ENCODE measurements at regions not wholly inside any gene's neighbourhood (a gene's known extent, or its start where the extent isn't known, plus 50 kb on each side); places are given as distances from the start of the nearest gene placed in this dataset.
"Not testable (repeated sequence)": the region's sequence is repeated elsewhere in the genome, so short reads cannot be mapped to it uniquely, and the experiment has no call there.

DNA sequence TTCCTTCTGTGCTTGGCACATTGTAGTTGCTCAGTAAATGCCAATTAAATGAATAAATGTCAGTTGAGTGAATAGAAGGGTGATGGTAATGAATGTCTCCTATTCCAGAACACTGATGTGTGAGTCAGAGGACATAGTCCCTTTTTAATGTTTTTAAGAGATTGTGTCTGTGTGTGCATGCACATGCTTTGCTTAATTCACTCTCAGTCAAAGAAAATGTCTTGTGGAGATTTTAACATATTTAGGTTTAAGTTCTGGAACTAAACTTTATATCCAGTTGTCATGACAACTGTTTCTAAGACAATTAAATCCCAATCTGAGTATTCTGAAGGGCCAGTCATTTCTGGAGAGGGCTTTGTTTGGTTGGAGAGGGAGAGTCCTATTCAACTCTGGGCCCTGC is 255.3 kb upstream of the CDH11 start:
- no peak for DNase-seq

DNA sequence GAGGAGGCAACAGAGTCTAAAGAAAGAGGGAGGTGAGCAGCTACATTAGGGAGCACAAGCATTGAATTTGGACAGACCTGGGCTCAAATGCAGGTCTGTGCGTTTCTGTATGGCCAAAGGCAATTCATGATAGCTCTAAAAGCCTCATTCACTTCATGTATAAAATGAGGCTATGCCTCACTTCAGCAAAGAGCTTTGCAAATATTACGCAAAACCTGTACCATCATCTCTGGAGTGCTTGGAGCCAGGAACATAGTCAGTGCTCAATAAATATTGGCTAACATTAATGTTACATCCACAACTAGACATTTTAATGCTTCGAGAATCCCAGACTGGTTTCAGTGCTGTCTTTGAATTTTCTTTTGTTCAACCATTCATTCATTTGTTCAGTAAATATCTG is 254.7 kb upstream of the CDH11 start:
- no peak for DNase-seq

DNA sequence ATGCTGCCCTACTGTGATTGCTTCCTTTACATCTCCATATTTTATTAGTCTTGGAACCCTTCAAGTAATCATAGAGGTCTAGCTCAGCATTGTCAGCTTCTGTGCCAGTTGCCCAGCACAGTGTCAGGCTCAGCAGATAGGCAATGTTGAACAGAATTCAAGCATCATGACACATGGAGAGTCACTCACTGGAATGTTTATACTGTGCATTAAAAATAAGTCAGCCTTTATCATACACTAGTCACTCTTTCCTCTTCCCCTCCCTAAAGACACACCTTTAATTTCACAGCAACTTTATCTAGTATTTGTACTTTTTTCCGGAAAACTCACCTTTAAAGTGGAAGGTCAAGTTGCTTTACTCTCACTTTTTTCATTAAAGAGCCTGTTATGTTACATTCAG is 253.8 kb upstream of the CDH11 start:
- no peak for DNase-seq

DNA sequence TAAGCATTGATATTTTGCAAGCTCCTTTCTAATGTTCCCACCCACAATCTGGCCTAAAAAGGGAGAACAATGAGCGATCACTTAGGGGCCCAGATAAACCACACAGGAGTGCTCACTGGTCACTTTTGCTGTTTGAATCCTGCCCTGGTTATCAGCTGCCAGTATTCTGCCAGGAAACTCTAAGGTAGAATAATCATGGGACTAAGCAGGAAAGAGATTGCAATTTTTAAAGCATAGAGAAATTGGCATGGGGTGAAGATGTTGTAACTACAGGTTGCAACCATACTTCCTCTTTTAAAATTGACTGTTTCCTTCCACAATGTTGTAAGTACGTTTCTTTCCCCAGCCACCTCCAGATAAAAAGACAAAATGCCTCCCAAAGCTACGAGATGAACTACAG is 251.2 kb upstream of the CDH11 start:
- DNase-seq = no peak

DNA sequence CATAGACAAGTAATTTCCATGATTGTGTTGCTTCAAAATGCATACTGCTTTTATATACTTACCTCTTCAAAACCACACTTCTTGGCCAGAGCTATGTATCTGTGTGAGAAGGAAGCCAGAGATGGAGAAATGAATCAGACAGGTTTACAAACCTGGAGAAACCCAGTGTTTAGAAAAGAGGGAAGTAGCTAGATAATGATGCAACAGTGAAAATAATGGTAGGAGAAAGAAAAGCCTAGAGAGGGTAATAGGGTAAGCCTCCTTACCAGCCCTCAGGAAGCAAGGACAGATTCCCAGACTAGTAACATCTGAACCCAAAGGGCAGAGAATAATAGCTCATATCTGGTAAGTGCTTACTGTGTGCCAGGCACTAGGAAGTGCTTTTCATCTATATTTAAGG is 250.3 kb upstream of the CDH11 start:
- DNase-seq = no peak

DNA sequence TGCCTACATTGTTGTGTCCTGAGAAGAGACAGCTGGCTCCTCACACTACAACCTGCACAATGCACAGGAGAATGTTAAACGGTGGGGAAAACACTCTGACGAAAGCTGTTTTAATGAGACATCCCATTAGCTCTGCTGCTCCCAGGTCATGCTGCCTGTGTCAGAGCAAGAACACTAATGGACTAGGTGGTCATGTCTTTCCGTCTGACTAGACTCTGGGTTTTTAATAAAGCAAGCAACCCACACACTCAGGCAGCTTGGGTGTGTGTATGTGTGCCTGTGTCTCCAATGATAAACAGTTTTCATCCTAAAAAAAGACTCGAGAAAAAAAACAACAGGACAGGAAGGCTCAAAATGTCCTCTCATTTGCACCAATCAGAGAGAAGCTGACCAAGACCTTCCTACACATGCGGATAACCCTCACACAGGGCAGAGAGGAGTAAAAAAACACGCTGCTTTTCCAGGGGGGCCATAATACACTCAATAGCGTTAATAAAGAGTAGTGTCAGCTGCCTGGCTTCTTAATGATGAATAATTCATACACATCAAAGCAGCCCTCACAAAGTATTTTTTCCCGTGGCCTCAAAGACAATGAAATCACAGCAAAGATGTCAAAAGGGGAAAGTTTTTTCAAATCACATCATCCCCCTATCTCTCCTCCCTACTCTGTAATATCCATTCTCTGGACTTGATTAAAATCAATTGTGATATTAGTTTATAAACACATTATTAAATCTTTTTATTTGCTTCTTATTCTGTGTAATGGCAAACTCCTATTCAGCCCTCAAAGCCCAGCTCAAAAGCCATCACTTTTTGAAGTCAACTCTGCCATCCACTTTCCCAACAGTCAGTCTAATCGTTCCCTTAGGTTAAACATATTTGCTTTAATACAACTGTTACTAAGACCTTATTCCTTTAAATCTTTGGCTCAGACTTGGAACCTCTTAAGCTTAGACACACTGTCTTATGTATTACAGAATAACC is 244.2 kb upstream of the CDH11 start:
- no peak for DNase-seq

DNA sequence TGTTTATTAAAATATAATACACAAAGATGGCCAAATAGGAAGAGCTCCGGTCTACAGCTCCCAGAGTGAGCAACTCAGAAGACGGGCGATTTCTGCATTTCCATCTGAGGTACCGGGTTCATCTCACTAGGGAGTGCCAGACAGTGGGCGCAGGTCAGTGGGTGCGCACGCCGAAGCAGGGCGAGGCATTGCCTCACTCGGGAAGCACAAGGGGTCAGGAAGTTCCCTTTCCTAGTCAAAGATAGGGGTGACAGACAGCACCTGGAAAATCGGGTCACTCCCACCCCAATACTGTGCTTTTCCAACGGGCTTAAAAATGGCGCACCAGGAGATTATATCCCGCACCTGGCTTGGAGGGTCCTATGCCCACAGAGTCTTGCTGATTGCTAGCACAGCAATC is 234.9 kb upstream of the CDH11 start:
- DNase-seq = not testable (repeated sequence)

DNA sequence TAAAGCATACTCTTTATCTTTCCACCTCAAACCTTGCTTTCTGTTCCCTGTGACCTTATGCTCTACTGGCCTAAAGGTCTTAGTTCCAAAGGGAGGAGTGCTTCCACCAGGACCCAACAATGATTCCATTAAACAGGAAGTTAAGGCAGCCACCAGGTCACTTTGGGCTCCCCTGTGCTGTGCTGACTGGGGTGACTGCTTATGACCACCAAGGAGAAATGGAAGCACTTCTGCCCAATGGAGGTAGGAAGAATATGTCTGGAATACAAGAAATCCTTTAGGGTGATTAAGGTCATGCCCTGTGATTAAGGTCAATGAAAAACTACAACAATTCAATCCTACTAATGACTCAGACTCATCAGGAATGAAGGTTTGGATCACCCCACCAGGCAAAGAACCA is 233.8 kb upstream of the CDH11 start:
- DNase-seq = no peak

DNA sequence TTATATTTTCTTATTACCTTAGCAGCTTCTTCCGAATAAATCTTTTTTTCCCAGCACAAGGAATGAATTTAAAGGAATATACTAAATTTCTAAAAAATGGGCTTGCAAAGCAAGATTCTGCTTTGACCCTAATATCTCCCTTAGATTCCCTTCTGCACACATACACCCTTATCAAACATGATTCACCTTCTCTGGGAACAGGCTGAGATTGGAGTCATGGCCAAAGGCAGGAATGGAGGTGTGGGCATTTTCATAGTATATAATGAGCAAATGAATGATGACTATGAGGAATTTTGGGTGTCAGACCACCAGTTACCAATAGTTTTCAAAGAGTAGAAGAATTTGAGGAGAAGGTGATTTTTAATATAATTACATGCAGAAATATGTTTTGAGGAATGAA is 231.3 kb upstream of the CDH11 start:
- no peak for DNase-seq

DNA sequence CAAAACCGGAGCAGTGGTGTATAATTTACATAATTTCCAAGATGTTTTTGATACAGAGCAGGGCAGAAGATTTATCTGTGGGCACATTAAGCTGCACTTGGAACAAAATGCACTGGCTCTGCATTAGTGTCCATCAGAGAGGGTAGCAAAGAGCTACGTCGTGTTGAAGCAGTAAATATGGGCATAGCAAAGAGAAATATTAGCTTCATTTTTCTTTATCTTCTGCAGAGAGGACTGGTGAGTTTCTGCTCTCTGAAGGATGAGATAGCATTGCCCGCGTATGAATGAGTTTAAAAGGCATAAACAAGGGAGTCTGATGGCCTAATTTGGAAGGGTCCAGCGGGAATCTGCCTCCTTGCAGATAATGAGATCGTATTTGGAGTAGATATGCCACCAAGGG is 227.8 kb upstream of the CDH11 start:
- no peak for DNase-seq

DNA sequence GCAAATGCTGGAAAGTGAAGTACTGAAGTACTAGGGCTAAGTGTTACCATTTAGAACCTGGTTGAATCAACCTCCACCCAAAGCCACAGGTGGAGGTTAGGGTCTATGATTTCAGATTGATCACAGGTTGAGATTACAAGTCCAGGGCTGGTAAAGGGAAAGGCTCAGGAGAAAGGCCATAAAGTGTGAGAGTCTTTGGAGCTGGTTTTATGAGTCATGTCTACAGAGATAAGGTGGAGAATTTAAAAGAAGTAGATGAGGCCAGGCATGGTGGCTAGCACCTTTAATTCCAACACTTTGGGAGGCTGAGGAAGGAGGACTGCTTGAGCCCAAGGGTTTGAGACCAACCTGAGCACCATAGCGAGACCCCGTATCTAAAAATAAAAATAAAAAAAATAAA is 221.7 kb upstream of the CDH11 start:
- DNase-seq = no peak

DNA sequence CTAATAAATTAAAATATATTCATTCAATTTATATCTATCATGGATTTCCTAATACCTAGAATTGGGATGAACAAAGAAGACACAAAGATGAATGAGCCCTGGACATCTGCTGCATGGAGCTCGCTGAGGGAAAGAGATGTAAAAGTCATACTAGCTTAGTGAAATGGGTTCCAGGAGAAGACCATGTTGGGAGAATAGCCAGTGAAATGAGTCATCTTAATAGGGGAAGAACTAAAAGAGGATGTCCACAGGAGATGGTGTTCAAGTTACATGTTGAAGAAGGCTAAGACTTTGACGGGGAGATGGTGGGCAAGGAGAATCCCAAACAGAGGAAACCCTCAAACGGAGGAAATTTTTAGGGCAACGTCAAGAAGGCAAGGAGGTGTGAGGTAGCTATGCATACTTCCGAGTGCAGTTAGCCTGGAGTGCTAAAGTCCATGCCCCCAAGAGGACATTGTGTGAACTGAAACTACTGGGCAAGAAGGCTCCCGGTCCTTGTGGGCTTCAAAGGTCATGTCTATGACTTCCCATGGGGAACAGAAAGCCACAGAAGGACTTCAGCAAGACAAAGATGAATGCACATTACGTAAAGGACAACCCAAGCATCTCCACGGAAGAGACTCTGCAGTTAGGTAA is 220.5 kb upstream of the CDH11 start:
- no peak for DNase-seq

DNA sequence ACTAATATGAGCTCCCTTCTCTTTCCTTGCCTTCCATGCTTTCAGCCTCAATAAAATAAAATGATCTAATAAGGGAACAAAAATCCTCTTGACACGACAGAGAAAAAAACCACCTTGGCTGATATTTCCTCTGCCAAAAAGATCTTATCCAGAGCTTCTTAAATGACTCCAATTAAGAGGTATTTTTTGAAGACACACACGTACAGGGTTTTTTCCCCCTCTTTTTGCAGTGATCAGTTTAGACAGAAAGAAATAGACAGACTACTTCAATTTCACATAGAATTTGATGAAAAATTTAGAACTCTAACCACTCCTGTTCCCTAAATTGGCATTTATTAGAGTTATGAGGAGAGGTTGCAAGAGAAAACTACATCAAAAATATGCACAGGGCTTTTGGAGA is 217.2 kb upstream of the CDH11 start:
- no peak for DNase-seq

DNA sequence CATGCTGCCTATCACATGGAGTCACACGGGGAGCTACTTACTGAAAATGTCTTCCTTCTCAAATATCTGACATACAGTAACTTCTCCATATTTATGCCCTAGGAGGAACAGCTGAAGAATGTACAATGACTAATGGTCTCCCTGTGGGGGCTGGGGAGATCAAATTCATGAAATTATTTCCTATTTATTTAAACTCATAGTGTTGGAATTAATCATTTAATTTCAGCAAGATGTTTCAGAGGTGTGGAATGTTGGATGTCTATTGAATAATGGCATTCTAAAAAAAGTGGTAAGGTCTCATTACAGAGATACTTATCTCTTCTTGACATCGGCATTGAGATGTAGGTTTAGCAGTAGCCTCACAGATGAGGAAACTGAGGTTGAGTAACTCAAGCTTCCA is 214.3 kb upstream of the CDH11 start:
- no peak for DNase-seq

DNA sequence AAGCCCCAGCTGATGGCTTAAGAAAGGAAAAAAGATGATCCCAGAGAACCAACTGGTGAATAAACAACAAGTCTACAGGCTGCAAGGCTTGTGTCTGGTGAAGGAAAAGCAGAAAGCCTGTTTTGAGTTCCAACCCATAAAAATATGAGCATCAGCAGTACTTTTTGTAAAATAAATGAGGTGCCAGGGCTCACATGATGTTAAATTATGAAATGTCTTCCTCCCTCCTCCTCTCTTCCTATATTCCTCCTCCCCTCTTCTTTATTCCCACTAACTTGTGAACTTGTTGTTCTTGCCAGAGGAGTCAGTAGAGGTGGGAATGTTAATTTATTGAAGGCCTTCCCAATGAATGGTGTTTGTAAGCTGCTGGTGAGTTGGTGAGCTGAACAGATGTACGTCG is 212.2 kb upstream of the CDH11 start:
- no peak for DNase-seq

DNA sequence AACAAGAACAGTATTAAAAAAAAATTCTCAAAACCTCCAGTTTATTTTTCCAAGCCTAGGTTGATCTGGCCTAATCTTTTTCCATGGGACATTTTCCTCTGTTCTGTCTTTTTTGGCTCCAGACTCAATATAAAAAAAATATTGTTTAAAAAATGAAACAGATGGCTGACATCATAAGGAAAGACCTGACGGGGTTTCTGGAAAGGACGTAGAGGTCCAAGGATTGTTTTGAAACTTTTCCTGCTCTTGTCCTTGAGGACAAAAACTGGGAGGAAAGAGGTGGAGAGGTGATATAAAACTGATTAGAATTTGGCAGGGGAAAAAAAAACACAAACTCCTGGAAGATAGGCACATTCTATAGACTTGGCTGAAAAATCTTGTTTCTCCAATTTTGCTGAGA is 211.4 kb upstream of the CDH11 start:
- no peak for DNase-seq

DNA sequence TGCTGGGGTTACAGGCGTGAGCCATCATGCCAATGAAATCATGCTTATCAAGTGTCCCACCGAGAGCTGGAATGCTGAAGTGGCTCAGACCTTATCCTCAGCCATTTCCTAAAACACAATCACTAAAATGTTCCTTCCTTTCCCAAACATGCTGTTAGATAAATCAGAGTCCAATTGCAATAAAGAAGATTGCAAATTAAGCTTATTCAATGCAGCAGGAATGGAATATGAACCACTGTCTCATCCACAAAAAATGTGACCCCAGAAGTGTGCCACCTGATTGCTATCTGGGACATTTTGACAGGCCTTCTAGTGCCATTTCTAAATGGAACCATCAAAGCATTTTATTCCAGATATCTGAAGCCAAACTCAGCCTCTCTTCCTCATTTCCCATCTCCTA is 205.5 kb upstream of the CDH11 start:
- DNase-seq = no peak

DNA sequence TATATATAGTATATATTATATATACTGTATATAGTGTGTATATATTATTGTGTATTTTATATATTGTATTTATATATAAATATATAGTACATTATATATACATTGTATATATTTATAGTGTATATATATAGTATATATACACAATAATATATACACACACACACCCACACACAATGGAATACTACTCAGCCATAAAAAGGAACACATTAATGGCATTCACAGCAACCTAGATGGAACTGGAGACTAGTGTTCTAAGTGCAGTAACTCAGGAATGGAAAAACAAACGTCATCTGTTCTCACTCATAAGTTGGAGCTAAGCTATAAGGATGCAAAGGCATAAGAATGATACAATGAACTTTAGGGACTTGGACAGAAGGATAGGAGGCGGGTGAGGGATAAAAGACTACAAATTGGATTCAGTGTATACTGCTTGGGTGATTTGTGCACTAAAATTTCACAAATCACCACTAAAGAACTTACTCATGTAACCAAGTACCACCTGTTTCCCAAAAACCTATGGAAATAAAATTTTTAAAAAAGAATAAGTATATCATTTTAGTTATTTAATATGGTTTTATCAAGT is 201.9 kb upstream of the CDH11 start:
- peak in 1 of 2 experiments; percentile 4 for DNase-seq

DNA sequence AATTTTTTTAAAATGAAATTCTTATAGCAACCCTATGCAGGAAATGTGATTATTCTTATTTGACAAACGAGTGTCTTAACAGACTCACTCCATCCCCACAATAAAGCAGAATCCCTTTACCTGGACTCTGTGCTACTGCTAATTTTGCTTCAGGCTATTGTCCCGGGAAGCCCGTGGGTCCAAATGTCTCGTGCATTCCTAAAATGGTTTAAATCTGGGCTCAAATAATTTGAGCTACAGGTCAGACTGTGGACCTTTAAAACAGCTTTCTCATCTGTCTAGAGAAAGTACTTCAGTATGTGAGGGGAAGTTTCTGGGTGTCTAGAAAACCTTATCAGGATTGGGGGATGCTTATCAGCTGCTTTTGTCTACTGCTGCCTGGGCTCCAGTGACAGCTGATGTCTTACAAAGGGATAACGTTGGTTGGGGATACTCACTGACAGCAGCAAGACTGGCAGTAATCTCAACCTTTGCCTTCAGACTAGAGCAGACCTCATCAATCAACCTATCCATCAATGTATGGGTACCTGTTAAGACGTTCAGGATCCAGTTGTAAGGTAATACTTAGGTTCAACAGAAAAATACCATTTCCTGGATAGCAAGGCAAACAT is 197.9 kb upstream of the CDH11 start:
- DNase-seq = no peak

DNA sequence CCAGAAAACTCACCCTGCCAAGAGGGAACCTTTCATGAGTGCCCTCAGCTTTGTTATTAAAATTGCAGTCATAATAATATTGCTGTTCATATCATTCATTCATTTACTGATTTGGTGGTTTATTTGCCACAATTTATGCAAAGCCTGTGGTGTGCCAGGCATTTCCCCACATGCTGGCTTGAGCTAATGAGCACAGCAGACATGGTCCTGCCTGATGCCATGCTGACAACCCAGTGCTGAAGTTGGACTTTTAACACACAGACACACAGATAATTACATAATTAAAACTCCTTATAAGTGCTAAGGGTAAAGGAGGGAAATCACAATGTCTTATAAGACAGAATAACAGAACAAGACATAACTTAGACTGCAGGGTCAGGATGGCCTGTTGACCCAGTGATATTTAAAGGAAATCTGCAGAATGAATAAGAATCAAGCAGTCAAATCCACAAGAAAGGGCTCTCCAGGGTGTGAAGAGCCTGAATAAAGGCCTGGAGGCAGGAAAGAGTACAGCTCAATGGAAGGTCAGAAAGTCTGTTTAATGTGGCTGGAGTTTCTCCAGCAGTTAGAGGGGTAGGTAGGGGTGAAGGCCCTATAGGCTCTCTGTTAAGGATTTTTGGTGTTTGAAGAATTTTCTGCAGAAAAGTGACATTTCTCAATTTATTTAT is 196.9 kb upstream of the CDH11 start:
- DNase-seq = peak in 1 of 2 experiments; percentile 6

DNA sequence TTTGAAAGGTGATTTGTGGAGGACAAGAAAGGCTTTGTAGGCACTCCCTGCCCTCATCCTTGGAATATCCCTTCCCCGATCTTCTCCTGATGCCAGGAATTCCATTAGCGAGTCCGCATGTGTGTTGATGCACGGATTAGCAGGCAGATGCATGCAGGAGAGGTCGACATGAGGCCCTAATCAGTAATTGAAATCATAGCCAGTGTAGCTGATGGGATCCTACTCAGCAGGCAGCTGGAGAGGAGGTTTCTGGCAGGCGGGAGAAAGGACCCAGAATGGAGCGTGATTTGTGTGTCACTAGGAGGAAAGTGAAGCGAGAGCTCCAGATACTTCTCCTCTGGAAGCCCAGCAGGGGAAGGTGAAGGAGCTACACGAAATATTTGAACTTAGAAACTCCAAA is 196.3 kb upstream of the CDH11 start:
- no peak for DNase-seq

DNA sequence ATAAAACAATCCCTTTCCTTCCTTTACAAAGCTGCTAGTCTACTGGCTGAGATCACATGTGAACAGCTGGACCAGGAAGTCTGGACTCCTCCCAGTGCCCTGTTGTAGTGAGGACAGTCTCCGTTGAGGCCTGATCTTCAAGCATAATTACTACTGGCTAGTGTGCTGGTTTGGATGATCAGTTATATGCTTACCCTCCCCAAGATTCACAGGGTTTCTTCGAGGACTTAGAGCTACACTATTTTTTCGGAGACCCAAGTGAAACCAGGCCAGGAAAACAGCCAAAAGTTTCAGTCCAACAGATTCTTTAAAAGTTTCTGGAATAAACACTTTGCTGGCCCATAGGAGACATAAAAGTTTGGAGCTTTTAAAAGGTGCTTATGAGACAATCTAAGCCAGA is 194.9 kb upstream of the CDH11 start:
- no peak for DNase-seq

Measured in NCI-H526 (cell line).